HG02571 (cell line): ENCODE measurements at regions not wholly inside any gene's neighbourhood (a gene's known extent, or its start where the extent isn't known, plus 50 kb on each side); places are given as distances from the start of the nearest gene placed in this dataset.
"Not testable (repeated sequence)": the region's sequence is repeated elsewhere in the genome, so short reads cannot be mapped to it uniquely, and the experiment has no call there.

Experiments used
- ATAC-seq: cut with Tn5 transposase; IDR thresholded peaks from one replicate; pipeline ENCODE4 v1.9.1; 2021; ENCODE audit warnings: mild to moderate bottlenecking, moderate library complexity; ENCODE audit not compliant: unreplicated experiment

DNA sequence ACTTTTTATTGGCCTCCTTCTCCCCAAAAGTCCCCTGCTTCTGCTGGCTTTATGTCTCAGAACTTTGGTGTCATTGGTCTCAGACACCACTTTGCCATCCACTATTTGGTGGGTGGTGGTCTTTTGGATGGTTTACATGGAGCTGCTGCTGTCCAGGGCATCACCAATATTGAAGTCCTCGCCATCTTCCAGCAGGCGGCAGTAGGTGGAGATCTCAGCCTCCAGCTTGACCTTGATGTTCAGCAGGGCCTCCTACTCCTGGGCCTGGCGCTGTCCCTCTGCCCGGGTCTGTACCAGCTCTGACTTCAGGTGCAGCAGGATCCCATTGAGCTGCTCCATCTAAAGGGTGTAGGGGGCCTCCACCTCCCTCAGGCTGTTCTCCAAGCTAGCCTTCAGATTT is 148.4 kb upstream of the FOXA2 start:
- ATAC-seq, result no peak

DNA sequence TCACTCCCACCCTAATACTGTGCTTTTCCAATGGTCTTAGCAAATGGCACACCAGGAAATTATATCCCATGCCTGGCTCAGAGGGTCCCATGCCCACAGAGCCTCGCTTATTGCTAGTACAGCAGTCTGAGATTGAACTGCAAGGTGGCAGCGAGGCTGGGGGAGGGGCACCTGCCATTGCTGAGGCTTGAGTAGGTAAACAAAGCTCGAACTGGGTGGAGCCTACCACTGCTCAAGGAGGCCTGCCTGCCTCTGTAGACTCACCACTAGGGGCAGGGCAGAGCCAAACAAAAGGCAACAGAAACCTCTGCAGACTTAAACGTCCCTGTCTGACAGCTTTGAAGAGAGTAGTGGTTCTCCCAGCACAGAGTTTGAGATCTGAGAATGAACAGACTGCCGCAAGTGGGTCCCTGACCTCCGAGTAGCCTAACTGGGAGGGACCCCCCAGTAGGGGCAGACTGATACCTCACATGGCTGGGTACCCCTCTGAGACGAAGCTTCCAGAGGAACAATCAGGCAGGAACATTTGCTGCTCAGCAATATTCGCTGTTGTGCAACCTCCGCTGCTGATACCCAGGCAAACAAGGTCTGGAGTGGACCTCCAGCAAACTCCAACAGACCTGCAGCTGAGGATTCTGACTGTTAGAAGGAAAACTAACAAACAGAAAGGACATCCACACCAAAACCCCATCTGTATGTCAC is 150.7 kb upstream of the FOXA2 start:
- not testable (repeated sequence) for ATAC-seq

- no peak for ATAC-seq
Observed at GRCh38 chr20:22740829-22741228, 156.5 kb upstream of the FOXA2 start.

DNA sequence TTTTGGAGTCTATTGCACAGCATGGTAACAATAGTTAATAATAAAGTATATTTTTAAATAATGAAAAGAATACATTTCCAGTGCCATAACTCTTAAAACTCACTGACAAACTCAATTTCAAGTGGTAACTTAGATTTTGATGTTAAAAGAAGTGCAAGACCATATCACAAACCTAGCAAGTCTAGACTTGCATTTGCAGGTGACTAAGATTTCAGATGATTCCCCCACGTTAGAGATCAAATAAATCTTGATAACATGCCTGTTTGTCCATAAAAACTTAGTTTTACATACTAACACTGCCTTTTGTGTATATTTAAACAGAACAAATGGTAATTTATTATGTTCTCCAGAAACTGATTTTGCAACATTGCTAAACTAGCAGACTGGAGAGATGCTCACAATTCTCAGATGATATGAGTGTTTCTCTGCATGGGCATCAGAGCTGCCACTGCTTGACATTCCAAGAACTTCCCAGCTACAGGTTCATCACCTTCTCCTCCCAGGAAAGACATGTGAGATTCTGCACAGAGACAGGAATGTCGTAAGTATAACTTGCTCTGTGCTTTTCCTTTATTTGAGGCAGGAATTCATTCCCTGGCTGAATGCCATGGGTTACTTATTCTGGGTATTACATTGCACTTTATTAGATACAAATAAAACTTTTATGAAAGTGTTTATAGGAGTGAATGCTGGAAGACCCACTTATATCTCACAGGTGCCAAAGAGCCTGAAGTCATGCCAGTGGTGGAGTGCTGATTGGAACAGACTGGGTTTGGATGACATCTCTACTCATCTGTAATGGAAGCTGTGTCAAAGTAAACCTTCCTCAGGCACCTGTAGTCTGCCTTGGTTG is 160.2 kb upstream of the FOXA2 start:
- ATAC-seq, result no peak

DNA sequence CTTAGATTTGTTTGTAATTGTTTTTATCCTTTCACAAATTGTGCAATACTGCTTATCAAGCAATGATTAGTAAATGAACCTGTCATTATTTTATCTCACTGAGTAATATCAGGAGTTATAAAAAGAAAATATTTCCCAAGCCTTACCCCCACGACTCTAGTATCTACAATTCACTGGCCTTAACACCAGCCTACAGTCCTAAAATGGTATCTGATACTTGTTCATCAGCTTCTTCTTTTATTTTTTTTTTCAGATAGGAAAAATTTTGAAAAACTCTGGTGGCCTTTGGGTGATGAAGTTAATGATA is 160.8 kb upstream of the FOXA2 start:
- no peak for ATAC-seq

GRCh38 chr20:22746957-22747356 is 162.6 kb upstream of the FOXA2 start:
- ATAC-seq, result no peak

GRCh38 chr20:22752324-22752723 is 168.0 kb upstream of the FOXA2 start:
- no peak for ATAC-seq

GRCh38 chr20:22757424-22758183 is 173.2 kb upstream of the FOXA2 start:
- ATAC-seq, result no peak

GRCh38 chr20:22758815-22759214 is 174.4 kb upstream of the FOXA2 start:
- no peak for ATAC-seq

DNA sequence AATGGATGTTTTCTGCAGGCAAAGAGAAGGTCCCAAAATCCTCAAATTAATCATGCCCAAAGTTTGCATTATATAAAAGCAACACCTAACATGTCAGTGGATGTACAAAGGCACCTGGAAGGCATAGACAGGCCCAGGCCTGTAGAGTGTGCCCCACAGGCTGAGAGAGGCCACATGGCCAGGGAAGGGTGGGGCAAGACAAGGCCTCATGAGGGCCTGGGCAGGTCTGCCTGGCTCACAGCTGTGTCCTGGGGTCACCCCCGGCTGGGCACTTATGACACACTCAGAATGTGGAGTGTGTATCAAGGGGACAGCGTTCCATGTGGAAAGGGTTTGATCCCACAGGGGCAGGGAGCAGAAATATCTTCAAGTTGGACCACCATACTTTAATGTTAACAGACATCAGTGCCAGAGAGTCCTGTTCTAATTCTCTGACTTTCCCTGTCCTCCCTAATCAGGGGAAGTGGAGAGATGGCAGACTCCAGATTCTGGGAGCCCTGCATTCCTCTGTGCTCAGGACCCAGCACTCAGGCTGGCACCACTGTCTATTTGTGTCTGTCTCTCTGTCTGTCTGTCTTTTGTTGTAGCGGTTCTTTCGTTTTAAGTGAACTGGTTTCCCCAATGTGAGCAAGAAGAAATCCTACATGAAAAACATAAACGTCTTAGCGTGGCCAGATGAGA is 178.3 kb upstream of the FOXA2 start:
- ATAC-seq, result no peak

- no peak for ATAC-seq
Observed at GRCh38 chr20:22763257-22763906, 179.0 kb upstream of the FOXA2 start.

DNA sequence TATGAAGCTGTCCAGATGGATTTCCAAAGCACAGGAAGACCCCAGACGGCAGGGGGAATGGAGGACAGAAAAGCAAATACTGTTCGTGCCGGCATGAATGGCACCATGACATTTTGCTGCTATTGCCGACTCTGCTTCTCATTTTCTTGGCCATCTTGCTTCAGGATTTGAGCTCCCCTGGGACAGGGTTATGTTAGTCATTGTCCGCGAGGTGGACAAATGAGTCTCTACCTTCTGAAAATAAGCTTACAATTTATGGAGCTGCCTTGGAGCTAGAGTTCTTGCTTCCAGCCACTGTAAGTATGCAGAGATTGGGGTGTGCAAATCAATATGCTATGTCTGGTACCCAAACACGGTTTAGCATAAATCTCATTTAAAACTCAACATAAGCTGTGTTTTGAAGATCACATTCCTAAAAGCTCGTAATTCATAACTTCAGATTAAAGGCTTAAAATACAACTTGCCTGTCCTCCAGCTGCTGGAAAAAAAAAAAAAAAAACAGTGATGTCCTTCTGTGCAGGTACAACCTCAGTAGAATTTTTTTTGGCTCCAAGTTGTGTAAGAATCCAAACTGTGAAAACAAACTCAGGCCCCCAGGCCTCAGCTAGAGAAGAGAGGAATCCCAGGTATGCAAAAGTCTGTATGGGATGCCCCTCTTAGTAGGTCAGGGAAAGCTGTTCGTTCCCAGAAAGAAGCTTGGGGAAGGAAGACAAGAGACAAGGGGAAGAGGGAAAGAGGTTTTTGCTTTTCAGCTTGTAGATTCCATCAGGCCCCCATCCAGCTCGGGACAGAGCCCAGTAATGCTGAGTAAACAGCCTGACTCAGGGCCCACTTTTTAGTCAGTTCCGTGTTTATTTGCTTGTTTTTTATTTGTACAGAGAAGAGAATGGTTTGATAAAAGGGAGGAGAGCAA is 184.2 kb upstream of the FOXA2 start:
- ATAC-seq, result no peak

- ATAC-seq, result no peak
Observed at GRCh38 chr20:22770241-22770800, 185.9 kb upstream of the FOXA2 start.

GRCh38 chr20:22771706-22772105 is 187.3 kb upstream of the FOXA2 start:
- no peak for ATAC-seq

DNA sequence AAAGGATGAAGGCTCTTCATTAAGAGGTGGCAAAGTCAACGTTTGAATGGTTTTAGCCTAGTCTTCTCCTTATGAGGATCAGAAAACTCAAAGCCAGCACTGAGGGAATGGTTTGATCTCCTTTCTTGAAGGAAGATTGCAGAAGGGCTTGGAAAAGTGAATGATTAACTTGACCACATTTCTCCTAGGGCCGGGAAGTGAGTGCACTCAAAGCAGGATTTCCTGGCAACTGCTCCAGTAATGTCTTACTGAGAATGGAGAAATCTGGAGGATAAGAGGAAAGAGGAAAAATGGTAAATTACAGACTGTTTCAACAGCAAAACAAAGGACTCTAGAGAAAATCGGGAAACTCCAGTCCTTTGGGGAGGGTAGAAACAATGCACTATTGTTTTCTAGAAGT is 189.0 kb upstream of the FOXA2 start:
- ATAC-seq, result no peak

- no peak for ATAC-seq
Observed at GRCh38 chr20:22775256-22775655, 190.9 kb upstream of the FOXA2 start.

DNA sequence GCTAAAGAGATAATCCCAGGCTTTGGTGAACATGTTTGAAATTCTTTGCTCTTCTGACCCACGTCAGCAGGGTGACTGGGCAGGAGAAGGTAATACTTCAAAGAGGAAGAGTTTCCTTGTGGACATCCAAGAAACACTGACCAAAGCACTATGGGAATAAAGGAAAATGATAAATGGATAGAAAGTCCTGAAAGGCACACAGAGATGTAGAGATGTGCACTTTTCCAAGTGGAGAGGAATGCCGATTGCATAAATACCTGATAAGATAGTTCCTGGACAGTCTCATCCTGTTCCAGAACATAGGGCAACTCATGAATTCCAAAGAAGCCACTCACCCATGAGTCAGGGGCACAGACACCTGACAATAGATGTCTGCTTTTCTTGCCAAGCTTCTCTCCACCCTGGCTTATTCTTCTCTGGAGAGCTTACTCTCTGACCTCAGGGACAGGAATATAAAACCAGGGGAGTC is 191.3 kb upstream of the FOXA2 start:
- no peak for ATAC-seq

DNA sequence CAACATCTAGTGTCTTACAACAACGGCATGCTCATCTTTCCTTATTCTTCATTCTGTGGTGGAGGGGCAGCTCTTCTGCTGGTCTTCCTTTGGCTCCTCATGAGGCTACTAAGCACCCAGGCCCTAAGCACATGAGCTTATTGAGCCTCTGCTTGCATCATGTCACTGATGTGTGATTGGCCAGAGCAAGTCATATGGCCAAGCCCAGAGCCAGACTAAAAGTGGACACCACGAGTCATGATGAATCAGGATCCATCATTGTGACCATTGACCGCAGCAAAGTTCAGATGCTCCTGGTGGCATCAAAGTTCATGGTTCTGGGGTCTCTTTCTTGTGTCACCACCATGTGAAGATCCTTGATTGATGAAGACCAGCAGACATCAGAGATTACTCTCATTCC is 192.0 kb upstream of the FOXA2 start:
- no peak for ATAC-seq

- ATAC-seq, result no peak
Observed at GRCh38 chr20:22779878-22780277, 195.5 kb upstream of the FOXA2 start.
